NCI-H2081 treated with DMSO at 0.1 percent for 48 hours (cell line): ENCODE measurements at regions not wholly inside any gene's neighbourhood (a gene's known extent, or its start where the extent isn't known, plus 50 kb on each side); places are given as distances from the start of the nearest gene placed in this dataset.
"Not testable (repeated sequence)": the region's sequence is repeated elsewhere in the genome, so short reads cannot be mapped to it uniquely, and the experiment has no call there.

ENCODE experiments used
- DNase-seq: peaks from one replicate; lab custom pipeline; 2025; lab: John Stamatoyannopoulos, UW

GRCh38 chrX:13518126-13518525, 51.3 kb upstream of the EGFL6 start:
- no peak for DNase-seq

DNA sequence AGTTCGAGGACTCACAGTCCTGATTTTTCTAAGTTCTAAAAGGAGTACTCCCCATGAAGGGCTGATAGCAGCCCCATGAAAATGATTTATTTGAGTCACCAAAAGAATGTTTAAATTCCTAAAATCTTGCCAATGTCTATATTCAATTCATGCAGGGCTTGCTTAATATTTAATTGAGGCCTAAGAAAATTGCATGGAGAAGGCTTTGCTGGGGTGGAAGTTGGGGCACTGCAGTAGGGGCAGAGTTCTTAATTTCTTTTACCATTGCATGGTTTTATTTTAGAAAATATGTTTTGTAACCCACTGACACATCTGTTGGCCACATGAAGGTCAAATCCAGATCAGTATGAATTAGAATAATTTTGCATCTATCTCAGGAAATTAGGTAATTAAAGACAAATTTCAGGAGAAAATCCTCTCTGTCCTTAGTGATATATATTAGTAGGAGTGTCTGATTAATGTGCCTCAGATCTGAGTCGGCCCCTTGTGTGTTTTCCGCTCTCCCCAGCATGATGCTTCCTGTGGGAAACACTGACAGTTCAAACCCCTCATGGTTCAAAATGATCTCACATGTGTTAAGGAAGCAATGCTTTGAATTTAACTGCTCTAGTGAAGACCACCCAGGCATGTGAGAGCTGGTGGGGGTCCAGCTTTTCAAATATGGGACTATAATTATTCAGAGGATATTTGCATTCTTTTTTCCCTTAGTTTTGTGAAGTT, 54.0 kb upstream of the EGFL6 start:
- DNase-seq: no peak

- DNase-seq: no peak
Observed at GRCh38 chrX:13511944-13512330, 57.5 kb upstream of the EGFL6 start.

GRCh38 chrX:13511241-13511943, 58.0 kb upstream of the EGFL6 start:
- no peak for DNase-seq

GRCh38 chrX:13507893-13508292, 61.5 kb upstream of the EGFL6 start:
- DNase-seq: no peak

DNA sequence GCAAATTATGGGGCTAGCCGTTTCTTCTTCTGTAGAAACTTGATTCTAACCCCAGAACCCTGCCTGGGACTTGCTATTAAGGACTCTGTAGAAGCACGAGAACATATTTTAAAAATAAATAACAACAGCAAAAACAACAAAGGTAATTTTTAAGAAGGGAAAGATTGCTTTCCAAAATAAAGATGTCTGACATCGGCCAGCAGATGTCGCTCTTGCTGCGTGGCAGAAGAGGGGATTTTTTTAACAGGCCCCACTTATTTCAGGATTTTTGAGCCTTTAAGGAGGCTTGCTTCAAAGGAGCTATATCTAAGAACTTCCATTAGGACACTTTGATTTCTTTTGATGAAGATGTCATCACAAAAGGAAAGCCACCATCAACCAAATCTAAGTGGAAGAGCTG, 62.8 kb upstream of the EGFL6 start:
- no peak for DNase-seq

DNA sequence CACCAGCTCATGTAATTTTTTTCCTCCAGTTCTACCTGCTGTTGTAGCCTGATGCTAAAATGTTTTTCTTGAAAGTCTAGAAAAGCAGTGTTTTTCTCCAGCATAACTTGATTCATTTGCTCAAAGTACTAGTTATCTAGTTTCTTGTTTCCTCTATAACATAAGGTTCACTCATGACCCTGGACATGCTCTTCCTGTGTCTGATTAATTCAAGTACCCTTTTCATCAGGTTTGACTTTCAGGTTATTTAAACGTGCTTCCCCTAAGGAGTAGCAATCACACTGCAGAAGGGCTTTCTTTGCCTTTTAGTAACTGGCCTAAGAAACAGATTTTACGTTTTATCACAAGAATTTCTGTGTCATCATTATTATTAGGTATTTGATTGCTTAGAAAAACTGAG, 66.8 kb upstream of the EGFL6 start:
- no peak for DNase-seq

DNA sequence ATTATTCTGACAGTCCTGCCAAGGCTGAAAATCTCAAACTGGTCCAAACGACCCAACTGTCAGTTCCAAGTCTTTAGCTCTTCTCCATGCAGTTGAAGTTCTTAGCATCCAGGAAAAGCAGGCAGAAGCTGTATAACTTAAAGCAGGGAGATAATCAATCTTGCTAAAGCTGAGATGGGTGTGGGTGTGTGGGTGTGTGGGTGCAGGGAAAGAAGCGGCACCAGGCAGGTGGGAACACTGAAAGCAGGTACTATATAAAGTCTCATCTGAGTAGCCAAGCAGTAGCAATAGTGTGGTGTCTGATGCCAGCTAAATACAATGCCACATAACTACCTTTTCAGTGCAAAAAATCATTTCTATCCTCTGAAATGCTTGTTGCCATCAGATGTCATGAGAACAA, 69.7 kb upstream of the EGFL6 start:
- no peak for DNase-seq

- peak; percentile 26 for DNase-seq
Observed at GRCh38 chrX:13498238-13498637, 71.2 kb upstream of the EGFL6 start.

DNA sequence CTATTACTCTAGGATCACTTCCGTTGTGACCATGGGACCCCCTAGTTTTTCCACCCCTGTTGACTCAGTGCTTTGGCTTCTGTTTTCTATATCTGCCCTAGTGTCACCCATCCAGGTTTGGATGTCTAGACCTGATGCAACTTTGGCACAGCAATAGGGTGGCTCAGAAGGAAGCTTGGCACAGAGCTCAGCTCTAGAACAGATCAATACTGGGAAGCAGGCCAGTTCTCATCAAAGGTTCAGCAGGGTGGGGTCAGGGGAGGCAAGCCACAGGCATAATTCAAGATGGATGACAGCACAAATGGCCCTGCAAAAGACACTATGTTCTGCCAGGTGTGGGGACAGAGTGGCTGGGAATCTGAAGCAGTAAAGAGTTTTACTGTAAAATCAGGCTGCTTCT, 74.2 kb upstream of the EGFL6 start:
- no peak for DNase-seq

GRCh38 chrX:13494562-13494961, 74.8 kb upstream of the EGFL6 start:
- DNase-seq: no peak

GRCh38 chrX:13493659-13494058, 75.7 kb upstream of the EGFL6 start:
- DNase-seq: no peak

DNA sequence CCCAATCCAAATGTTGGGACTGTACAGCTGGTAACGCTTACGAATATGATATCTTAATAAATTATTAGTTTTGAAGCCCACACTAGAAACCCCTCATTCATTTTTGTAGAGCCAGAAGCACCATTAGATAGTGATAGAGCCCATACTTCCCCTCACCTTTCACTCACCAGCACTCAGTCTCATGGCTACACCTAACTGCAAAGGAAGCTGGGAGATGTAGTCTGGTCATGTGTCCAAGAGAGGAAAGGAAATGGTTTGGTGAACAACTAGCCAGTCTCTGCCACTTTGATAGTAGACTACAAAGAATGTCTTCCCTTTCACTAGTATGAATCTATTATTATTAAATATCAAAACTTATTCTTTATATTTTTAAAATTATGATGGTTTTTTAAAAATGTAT, 77.1 kb upstream of the EGFL6 start:
- DNase-seq: no peak

DNA sequence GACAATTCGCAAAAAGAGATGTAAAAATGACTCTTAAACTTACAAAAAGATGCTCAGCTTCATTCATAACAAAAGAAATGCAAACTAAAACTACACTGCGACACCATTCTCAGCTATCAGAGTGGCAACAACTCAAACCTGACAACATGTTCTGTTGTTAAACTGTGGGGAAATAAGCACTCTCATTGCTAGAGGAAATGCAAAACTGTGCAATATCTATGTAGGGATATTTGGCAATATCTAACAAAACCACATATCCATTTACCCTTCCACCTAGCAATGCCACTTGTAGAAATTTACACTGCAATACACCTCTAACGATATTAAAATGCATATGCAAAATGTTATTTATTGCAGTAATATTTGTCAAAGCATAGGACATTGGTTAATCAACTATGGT, 78.3 kb upstream of the EGFL6 start:
- no peak for DNase-seq

GRCh38 chrX:13489454-13489853, 79.9 kb upstream of the EGFL6 start:
- DNase-seq: no peak

DNA sequence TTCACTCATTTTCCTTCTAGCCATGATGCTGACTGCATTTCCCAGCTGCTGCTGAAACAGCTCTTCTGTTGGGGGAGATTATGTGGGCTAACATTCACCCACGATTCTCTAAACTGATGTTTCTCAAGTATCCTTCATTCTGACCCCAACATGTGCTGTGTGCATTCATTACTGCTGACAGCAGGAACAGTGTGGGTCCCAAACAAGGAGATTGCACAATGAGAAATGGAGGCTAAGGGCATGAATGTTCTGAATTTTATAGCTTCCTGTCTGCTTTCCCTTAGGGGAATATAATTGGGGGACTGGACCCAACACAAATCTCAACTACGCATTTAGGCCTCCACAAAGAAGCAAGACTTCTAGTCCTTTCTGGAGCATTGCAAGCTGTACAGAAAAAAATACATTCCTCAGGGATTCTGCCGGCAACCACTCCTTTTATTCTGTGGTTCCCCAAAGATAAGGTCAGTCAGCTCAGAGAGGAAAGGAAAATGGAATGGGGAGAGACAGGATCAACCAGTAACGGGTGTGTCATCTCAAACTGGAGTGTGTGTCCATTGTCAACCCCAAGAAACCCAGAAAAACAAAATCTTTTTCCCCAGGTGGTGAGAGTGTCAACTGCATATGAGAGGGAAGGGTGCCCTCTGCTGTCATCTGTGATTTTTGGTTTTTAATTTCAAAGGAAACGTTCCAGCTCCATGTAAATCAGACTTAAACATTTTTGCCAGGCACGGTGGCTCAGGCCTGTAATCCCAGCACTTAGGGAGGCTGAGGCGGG, 81.5 kb upstream of the EGFL6 start:
- DNase-seq: peak; percentile 18

GRCh38 chrX:13485167-13485566, 84.2 kb upstream of the EGFL6 start:
- no peak for DNase-seq

GRCh38 chrX:13483773-13484172, 85.6 kb upstream of the EGFL6 start:
- DNase-seq: no peak

- no peak for DNase-seq
Observed at GRCh38 chrX:13482746-13483541, 86.5 kb upstream of the EGFL6 start.

DNA sequence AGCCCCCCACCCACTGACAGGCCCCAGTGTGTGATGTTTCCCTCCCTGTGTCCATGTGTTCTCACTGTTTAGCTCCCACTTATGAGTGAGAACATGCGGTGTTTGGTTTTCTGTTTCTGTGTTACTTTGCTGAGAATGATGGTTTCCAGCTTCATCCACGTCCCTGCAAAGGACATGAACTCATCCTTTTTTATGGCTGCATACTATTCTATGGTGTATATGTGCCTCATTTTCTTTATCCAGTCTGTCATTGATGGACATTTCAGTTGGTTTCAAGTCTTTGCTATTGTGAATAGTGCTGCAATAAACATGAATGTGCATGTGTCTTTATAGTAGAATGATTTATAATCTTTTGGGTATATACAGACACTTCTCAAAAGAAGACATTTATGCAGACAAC, 88.6 kb upstream of the EGFL6 start:
- not testable (repeated sequence) for DNase-seq

DNA sequence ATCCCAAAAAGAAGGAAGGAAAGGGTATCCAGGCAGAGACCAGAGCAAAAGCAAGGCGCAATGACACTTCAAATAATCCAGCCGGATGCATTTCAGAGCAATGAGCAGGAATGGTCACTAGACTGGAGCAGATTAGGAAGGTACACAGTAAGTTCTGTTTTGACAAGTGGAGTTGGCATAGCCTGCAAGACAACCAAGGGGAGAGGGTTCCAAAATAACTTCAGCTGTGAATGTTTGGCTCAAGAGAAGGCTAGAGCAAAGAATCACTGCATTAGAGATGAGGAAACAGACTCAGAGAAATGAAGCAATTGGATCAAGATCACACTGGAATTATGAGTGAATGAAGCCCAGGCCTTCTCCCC, 90.0 kb upstream of the EGFL6 start:
- DNase-seq: no peak

GRCh38 chrX:13478740-13479451, 90.5 kb upstream of the EGFL6 start:
- DNase-seq: no peak
